Gastroesophageal sphincter (tissue), 4 donors: ENCODE measurements at regions not wholly inside any gene's neighbourhood (a gene's known extent, or its start where the extent isn't known, plus 50 kb on each side); places are given as distances from the start of the nearest gene placed in this dataset.

Source experiments
- ATAC-seq: fragments of 150-250 bp; one replicate; pipeline ENCODE4 v1.9.1; 2016; ENCODE audit warnings: mild to moderate bottlenecking, moderate library complexity
- H3K27ac ChIP-seq, 4 donors: fragments of 200-600 bp; sonication (generic) in 3 of 4; 1 replicate in 3 of 4; 2 replicates in 1 of 4; pipeline ENCODE4 v1.5.1; 2016 to 2019
- H3K27me3 ChIP-seq: fragments of 200-600 bp; sonication (generic); one replicate; pipeline ENCODE4 v1.5.1; 2019
- H3K36me3 ChIP-seq, 2 donors: fragments of 200-600 bp; sonication (generic); one replicate each; pipeline ENCODE4 v1.5.1; 2019; ENCODE audit warnings: control low read depth in 1 of 2
- H3K4me1 ChIP-seq, 3 donors: fragments of 200-600 bp; sonication (generic); 1 replicate in 2 of 3; 2 replicates in 1 of 3; pipeline ENCODE4 v1.5.1; 2016 to 2019; ENCODE audit warnings: control low read depth in 2 of 3
- H3K4me3 ChIP-seq, 2 donors: fragments of 200-600 bp; sonication (generic); one replicate each; pipeline ENCODE4 v1.5.1; 2019; ENCODE audit warnings: mild to moderate bottlenecking in 1 of 2, moderate library complexity in 1 of 2
- H3K9me3 ChIP-seq, 3 donors: fragments of 200-600 bp; sonication (generic); one replicate each; pipeline ENCODE4 v1.5.1; 2017 to 2019; ENCODE audit warnings: control low read depth in 2 of 3
- EP300 ChIP-seq: sonication (generic); formaldehyde crosslinking; IDR thresholded peaks from one replicate; pipeline ENCODE4 v1.6.1; 2017; ENCODE audit warnings: antibody characterized with exemption, mild to moderate bottlenecking
- POLR2A ChIP-seq, 2 donors: fragments of 450-650 bp; IDR thresholded peaks; one replicate each; pipeline ENCODE4 v1.6.1; 2017; ENCODE audit warnings: antibody characterized with exemption in 2 of 2, mild to moderate bottlenecking in 2 of 2, moderate library complexity in 1 of 2
- POLR2AphosphoS5 ChIP-seq: sonication (generic); formaldehyde crosslinking; IDR thresholded peaks from one replicate; pipeline ENCODE4 v1.6.1; 2017; ENCODE audit warnings: antibody characterized with exemption
- WGBS, 2 donors: methylation state at CpG; one replicate each; pipeline ENCODE4 v1.1.5; 2018; ENCODE audit warnings: low coverage in 1 of 2; 5-methylcytosine and 5-hydroxymethylcytosine counted together
- TF ChIP-seq, protein P1 (sequence below), 4 experiments: fragments of 200-600 bp in 2 of 4; fragments of 450-650 bp in 2 of 4; sonication (generic) in 1 of 4; IDR thresholded peaks; one replicate each; pipeline ENCODE4 v1.5.1; 2017 to 2019; ENCODE audit warnings: antibody characterized with exemption in 4 of 4, mild to moderate bottlenecking in 2 of 4, moderate library complexity in 2 of 4

DNA sequence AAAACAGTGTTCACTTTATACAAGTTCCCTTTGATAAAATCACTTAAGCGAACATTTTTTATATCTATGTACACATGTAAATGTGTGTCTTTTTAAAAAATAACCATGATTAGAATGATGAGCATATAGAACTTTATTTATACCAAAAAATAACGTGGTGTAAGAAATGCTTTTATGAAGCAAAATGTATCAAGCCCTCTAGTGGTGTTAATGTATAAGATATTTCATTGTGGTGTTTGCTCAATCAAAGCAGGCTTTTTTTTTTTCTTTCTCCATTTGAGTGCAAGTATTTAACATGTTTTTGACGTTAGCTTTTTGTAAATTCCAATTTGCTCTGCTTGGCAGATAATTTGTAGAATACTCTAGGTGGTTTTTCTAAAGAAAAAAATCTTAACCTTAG, 2092.4 kb upstream of the TENM3 start:
- Histone ChIP-seq H3K4me3 (no peak overlapping the region), H3K27me3 (no peaks in the 10 kb centered on the region), H3K36me3 (no peaks in the 10 kb centered on the region), H3K9me3 (no peaks in the 10 kb centered on the region), H3K4me1 (no peaks in the 10 kb centered on the region), H3K27ac (no peak overlapping the region)
- no peak for TF ChIP-seq EP300
- TF ChIP-seq POLR2A (IDR thresholded peaks at IDR 0.05), result no peak
- TF ChIP-seq, protein P1, sequence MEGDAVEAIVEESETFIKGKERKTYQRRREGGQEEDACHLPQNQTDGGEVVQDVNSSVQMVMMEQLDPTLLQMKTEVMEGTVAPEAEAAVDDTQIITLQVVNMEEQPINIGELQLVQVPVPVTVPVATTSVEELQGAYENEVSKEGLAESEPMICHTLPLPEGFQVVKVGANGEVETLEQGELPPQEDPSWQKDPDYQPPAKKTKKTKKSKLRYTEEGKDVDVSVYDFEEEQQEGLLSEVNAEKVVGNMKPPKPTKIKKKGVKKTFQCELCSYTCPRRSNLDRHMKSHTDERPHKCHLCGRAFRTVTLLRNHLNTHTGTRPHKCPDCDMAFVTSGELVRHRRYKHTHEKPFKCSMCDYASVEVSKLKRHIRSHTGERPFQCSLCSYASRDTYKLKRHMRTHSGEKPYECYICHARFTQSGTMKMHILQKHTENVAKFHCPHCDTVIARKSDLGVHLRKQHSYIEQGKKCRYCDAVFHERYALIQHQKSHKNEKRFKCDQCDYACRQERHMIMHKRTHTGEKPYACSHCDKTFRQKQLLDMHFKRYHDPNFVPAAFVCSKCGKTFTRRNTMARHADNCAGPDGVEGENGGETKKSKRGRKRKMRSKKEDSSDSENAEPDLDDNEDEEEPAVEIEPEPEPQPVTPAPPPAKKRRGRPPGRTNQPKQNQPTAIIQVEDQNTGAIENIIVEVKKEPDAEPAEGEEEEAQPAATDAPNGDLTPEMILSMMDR (IDR thresholded peaks at IDR 0.05), result no peak
- TF ChIP-seq POLR2AphosphoS5, result no peak
- 27 to 28% methylated on average over 3 of the region's 3 CpGs for WGBS, 2 donors
- ATAC-seq, result no peak

DNA sequence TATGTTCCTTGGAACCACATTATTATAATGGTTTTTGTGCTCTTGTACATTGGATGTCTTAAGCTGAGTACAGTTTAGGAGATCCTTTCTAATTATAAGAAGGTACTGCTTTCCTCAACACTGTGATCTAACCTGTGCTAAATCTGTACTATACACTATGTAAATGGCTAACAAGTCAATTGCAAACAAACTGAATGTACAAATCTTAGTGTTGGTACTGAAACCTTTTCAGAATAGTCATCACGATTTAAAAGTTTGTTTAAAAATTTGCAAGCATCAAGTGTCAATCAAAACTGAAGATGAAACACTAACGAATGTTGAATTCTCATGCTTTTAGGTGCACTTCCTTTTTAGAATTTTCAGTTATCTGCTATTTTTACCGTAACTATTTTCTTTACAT, 2090.4 kb upstream of the TENM3 start:
- 75 to 76% methylated on average over 3 of the region's 3 CpGs for WGBS, 2 donors
- Histone ChIP-seq H3K27me3 (no peaks in the 10 kb centered on the region), H3K4me3 (no peak overlapping the region), H3K27ac (no peak overlapping the region), H3K36me3 (no peaks in the 10 kb centered on the region), H3K9me3 (no peaks in the 10 kb centered on the region), H3K4me1 (no peaks in the 10 kb centered on the region)
- TF ChIP-seq, protein P1 (IDR thresholded peaks at IDR 0.05), result no peak
- TF ChIP-seq POLR2A (IDR thresholded peaks at IDR 0.05) (no peak), EP300 (no peak), POLR2AphosphoS5 (no peak)
- no peak for ATAC-seq

DNA sequence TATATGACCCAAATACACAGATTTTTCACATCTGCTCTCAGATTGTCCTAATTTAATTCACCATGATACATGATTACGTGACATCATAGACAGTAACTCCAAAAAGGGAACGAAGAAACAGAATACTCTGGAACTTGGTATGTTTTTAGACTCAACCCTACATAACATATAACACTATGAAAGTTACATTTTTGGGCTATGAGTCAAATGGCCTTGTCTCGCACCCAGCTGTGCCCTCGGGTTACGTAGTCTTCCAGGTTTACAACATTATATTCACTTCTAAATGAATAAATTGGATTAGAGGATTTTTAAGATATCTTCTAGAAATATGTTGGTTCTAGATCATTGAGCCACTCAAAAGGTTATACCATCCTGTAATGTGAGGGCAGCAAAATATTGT, 2089.6 kb upstream of the TENM3 start:
- no peak for ATAC-seq
- 91 to 92% methylated on average over 5 of the region's 5 CpGs for WGBS, 2 donors
- TF ChIP-seq POLR2A (IDR thresholded peaks at IDR 0.05), result no peak
- TF ChIP-seq POLR2AphosphoS5, result no peak
- TF ChIP-seq EP300, result no peak
- TF ChIP-seq, protein P1 (IDR thresholded peaks at IDR 0.05), result no peak
- Histone ChIP-seq H3K4me1 (no peaks in the 10 kb centered on the region), H3K36me3 (no peaks in the 10 kb centered on the region), H3K9me3 (no peaks in the 10 kb centered on the region), H3K27me3 (no peaks in the 10 kb centered on the region), H3K27ac (no peak overlapping the region), H3K4me3 (no peak overlapping the region)

DNA sequence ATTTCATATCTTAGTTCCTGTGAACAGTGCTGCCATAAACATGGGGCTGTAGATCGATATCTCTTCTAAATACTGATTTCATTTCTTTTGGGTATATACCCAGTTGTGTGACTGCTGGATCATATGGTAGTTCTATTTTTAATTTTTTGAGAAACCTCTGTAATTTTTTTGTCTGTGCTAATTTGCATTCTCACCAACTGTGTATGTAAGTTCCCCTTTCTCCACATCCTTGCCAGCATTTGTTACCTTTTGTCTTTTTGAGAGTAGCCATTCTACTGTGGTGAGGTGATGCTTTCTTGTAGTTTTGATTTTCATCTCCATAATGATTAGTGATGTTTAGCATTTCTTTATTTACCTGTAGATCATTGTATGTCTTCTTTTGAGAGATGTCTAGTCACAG, 2086.5 kb upstream of the TENM3 start:
- no peaks in the 10 kb centered on the region for H3K36me3 ChIP-seq
- no peak for TF ChIP-seq POLR2A (IDR thresholded peaks at IDR 0.05)
- TF ChIP-seq, protein P1 (IDR thresholded peaks at IDR 0.05), result no peak
- no peak for TF ChIP-seq EP300
- TF ChIP-seq POLR2AphosphoS5, result no peak
- no peak for ATAC-seq

DNA sequence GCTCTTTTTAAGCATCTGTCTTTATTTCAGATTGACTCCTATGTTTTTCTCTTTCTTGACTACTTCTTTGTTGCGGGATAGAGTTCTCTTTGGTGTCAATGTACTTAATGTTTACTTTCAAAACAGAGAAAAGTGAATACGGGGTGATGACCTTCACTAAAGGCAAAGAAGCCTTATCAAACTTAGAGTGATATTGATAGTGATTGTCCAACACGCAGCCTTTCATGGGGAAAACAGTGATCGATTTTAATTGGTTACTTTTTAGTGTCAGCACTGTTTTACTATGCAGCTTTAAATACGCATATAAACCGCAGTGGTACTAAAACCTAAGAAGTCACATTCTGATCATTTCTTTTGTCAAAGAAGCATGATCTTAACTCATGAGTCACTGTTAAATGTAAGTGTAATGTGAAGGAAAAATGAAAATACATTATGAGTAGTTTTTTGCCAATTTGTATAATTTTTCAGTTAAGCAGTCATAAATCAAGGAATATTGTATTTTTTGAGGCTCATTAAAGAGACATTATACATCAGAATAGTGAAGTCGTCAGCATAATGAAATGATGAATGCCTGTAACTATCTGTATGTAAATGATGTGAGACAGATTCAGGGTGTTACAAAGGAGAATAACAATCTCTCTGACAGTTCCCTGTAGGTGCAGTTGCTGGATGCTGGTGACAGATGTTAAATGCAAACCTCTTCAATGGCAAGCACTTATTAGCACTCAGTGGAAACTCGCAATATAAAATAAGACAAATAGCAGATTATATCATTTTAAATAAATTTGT, 2082.8 kb upstream of the TENM3 start:
- ATAC-seq, result no peak
- 57 to 68% methylated on average over 8 of the region's 8 CpGs for WGBS, 2 donors
- no peaks in the 10 kb centered on the region for H3K4me1 ChIP-seq
- H3K27ac ChIP-seq, result no peak overlapping the region
- no peak overlapping the region for H3K4me3 ChIP-seq
- H3K36me3 ChIP-seq, result no peaks in the 10 kb centered on the region
- no peaks in the 10 kb centered on the region for H3K9me3 ChIP-seq
- H3K27me3 ChIP-seq, result no peaks in the 10 kb centered on the region
- TF ChIP-seq EP300, result no peak
- TF ChIP-seq POLR2A (IDR thresholded peaks at IDR 0.05), result no peak
- TF ChIP-seq POLR2AphosphoS5, result no peak
- TF ChIP-seq, protein P1 (IDR thresholded peaks at IDR 0.05), result no peak

More for the DNA sequence above, 2086.5 kb upstream of the TENM3 start:
- Histone ChIP-seq H3K27me3 (no peaks in the 10 kb centered on the region), H3K9me3 (no peaks in the 10 kb centered on the region), H3K4me1 (no peaks in the 10 kb centered on the region), H3K27ac (no peak overlapping the region), H3K4me3 (no peak overlapping the region)
- 86 to 100% methylated on average over 1 of the region's 1 CpG for WGBS, 2 donors
